Activated CD4-positive, alpha-beta T cell treated with anti-CD3 and anti-CD28 coated beads, Interleukin-2, amount 50 U/mL, for 48 hours (primary cell): ENCODE measurements at regions not wholly inside any gene's neighbourhood (a gene's known extent, or its start where the extent isn't known, plus 50 kb on each side); places are given as distances from the start of the nearest gene placed in this dataset.
A peak's percentile ranks its signal among the peaks of the same experiment; 100 is the strongest.

Experiments
- DNase-seq, 2 experiments: peaks; one replicate each; pipeline ENCODE4 v3.0.0-alpha.2; 2020

- DNase-seq = no peak
Observed at GRCh38 chr6:47112317-47112716, 70.2 kb upstream of the ADGRF1 start.

DNA sequence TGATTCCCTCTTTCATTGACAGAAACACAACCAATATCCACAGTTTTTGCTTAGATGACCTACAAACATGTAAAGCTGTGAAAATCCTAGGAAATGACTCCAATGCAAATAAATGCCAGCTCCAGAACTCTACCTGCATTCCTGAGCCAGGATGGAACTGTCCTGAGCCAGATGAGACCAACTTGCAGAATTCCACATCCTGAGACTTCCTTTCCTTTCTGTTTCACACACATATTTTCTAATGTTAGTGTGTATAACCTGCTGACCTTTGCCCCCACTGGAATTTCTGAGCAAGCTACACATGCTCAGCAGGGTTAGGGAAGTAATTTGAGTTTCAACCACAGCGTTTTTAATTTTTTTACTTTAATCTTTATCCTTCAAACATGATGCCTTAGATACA, 69.6 kb upstream of the ADGRF1 start:
- DNase-seq = no peak

GRCh38 chr6:47109281-47109680, 67.1 kb upstream of the ADGRF1 start:
- no peak for DNase-seq

DNA sequence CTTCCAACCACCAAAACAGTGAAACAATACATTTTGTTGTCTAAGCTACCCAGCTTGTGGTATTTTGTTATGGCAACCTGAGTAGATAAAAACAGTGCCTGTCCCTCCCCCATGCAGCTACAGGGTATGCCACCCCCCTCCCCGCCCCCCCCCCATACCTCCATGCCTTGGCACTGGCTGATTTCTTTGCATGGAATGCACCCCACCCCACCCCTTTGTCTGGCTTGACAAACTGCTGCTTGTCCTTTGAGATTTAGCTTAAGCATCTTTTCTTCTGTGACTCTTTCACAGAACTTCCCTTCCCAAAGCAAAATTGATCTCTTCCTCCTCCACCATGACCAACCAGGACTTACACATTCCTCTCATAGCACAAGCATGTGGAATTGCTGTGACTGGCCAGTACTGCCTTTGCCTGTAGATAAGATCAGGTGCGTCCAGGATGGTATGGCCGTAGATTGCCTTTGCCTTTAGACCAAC, 64.6 kb upstream of the ADGRF1 start:
- DNase-seq = no peak

- DNase-seq = no peak
Observed at GRCh38 chr6:47106216-47106615, 64.1 kb upstream of the ADGRF1 start.

DNA sequence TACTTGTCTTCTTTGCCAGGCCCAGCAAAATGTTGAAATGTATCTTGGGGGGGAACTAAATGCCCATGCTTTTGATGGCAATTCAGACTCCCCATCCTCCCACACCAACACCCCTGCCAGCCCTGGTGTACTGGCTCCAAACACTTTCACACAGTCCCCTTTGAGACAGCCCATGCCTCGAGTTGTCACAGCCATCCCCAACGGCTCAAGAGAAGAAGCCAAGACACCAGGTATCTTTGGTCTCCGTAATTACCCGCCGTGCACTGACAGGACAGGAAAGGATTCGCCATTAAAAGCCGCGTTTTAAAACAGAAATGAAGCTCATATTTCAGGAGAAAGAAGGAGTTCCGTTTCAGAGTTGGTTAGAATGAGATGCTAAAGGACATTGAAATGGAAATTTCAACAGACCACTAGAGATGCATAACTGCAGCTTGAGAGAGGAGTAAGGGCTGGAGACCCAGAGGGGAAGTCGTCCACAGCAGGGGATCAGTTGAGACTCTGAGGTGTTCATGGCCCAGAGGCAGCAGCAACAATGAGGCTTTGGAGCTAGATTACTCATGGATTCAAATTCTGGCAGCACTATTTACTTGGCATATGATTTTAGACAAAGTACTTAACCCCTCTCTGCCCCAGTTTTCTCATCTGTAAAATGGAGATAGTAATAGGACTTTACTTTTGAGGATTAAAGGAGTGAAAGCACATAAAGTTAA, 63.5 kb upstream of the ADGRF1 start:
- DNase-seq = no peak

DNA sequence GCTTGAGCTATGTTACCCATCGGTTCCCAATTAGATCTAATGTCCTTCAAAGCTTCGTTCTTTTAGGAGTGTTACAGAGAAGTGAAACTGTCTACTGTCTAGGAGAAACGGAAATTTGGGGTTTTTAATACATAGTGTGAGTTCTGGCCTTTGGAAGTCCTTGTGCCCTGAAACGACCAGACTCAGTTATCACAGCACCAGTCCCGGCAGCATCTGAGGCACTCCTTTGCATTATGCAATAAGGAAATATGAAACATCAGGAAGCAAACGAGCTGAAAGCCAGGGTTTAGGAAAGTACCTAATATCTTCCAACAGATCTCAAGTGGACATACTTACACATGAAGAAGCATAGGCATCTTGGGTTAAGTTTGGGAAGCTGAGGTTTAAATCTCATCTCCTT, 61.8 kb upstream of the ADGRF1 start:
- no peak for DNase-seq

DNA sequence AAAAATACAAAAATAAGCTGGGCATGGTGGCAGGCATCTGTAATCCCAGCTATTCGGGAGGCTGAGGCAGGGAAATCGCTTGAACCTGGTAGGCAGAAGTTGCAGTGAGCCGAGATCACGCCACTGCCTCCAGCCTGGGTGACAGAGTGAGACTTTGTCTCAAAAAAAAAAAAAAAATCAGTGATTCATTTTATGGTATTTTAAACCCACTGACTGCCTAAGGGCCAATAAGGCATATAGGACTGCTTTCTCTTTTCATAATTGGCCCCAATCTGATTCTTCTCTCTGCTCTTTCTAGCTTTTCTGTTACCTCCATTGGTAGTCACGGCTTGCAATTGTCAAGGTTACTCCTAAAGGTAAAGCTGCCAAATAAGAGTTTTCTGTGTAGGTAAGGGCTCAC, 60.2 kb upstream of the ADGRF1 start:
- DNase-seq = no peak

DNA sequence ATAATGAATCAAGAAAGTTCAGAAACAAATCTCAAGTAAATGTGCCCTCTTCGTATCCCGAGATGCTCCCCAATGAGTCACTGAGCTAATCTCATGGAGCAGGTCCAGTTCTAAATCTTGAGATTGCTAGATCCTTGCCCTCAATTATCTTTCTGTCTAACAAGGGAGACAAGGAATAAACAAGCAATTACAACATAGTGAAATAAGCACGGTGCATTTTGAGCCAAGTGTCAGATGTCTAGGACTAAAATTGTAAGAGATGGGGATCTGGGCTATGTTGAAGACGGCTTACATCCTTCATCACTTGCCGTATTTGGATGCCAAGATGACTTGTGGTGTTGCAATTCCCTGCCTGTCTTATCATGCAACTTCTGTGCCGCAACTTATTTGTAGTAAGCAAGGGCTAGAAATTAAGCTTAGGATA, 56.5 kb upstream of the ADGRF1 start:
- no peak for DNase-seq

DNA sequence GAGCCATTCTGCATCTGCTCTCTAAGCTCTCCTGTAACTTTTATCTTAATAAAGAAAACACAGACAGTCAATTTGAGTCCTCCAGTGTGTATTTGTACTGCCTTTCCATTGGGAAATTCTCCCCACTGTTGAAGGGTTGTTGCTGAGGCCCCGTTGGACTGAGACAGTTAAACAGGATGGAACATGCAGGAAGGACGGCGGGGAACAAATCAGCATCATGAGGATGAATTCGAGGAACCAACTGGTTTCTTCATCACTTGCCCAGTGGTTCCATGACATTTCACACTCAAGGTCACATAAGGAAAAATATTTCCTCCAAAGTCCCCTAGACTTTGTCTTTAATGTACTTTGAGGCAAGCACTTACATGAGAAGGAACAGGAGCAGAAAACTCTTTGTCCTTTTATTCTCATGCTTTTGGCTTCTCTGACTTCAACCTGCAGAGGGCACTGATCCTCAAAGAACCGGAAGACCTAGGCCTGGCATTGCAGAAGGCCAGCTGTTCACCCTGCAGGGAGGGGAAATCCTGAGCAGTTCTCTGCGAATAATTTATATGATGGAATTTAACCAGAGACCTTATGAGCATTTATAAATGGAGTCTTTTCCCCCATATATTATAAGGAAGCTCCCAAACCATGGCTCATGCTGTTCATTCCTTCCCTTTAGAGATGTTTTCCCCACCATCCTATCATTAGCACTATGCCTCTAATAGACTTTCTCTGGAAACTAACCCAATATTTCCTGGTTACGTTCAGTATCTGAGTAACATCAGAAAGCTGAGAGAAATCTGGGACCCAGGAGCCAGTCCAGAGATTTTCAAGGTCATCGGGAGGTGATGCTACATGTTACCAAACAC, 55.2 kb upstream of the ADGRF1 start:
- peak; percentile 4 to 25 for DNase-seq

- no peak for DNase-seq
Observed at GRCh38 chr6:47096211-47096895, 54.2 kb upstream of the ADGRF1 start.

GRCh38 chr6:47094241-47094925, 52.3 kb upstream of the ADGRF1 start:
- no peak for DNase-seq

- no peak for DNase-seq
Observed at GRCh38 chr6:47093169-47093568, 51.0 kb upstream of the ADGRF1 start.

GRCh38 chr6:47091886-47092668, 49.9 kb upstream of the ADGRF1 start:
- no peak for DNase-seq
